Endothelial cell of hepatic sinusoid (primary cell): ENCODE measurements at regions not wholly inside any gene's neighbourhood (a gene's known extent, or its start where the extent isn't known, plus 50 kb on each side); places are given as distances from the start of the nearest gene placed in this dataset.

Experiments used
- in situ Hi-C: cut with HindIII; loops from 2 replicates; pipeline ENCODE4 v1.10.0; 2017; ENCODE audit warnings: low sequenced_read_pairs

DNA sequence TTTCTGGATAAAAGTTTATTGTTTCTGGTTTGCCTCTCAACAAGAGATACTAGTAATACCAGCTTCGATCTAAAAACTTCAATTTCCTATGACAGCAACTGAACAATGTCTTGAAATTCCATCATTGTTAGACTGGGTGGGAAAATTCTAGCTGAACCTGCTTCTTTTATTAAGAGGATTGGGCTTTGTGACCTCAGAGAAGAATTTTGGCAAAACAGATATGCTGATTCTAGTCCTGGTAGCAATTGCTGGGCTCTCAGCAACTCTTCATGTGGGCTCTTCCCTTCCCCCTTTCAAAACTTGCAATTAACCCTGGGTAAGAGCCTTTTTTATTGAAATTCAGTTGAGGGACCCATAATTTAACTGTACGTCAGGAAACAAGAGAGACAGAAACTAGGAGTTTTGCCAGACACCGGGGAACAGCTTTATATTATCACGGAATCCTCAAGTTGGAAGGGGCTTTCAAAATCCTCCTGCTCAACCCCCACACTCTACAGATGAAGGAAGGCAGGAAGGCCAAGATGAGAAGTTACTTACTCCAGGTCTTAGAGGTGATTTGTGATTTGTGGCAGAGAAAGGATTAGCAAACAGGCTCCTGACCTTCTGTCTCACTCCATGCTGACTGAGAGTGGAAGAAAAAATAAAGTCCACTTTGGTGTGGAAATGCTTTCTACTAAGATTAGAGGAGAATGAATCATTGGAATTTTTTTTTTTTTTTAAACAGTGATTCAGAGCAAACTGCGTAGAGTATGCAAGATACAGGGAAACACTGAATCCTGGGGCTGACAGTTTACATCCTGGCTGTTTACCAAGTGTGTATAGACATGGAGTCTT lies 239.0 kb upstream of the ATP2B1 start:
- in situ Hi-C loops: no loop called here

DNA sequence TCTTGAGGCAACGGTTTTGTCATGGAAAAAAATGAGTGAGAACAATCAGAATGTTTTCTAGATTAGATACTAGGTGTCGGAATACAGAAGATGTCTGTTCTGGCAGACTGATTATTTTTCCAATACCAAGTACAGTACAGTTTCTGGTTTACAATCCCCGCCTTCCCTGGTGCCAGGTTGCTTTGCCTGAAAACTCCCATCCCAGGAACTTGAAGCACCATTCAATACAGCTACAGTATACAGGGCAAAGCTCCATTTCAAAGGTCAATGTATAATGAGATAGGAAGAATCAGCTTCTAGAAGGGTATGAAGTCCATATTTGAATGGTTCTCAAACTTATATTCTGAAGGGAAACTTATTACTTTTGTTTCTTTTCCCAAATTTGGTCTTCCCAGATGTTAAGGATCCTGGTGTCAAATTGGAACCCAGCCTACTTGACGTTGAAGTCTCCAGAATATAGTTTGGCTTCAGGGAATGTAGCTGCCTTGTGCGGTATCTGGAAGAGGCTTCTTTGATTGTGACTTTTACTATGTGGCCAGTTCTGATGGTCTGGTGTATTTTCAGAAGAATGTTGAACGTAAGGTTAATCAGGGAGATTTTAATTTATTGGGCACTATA lies 238.0 kb upstream of the ATP2B1 start:
- in situ Hi-C loops: no loop called here

DNA sequence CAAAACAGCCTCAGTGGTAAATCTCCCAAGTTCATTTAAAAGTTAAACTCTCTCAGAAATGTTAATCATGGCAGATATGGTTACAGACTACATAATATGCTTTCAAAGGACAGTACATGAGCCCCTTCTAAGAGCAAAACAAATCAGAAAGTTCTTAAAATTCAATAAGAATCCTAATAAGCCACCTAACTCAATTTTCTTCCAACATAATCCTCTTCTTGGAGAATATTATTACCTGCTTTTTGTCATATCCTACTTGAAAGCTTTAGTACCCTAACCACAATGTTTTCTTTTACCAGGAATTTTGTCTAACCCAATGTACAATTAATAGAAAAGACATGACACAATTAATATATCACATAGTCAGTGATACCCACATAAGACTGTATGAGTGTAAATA lies 236.5 kb upstream of the ATP2B1 start:
- in situ Hi-C loops: no loop called here

DNA sequence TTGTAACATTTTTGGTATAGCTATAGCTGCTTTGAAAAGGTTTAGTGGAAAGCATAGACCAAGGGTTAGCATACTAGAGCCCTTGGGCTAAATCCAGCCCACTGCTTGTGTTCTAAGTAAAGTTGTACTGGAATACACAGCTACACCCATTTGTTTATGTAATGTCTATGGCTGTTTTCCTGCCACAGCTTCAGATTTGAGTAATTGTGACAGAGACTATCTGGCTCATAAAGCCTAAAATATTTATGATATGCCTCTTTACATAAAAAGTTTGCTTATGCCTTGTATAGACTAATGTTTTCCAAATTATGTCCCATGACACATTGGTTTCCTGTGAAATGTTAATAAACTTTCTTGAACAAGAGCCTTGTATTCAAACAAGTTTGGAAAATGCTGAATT lies 234.8 kb upstream of the ATP2B1 start:
- in situ Hi-C loops: no loop called here

DNA sequence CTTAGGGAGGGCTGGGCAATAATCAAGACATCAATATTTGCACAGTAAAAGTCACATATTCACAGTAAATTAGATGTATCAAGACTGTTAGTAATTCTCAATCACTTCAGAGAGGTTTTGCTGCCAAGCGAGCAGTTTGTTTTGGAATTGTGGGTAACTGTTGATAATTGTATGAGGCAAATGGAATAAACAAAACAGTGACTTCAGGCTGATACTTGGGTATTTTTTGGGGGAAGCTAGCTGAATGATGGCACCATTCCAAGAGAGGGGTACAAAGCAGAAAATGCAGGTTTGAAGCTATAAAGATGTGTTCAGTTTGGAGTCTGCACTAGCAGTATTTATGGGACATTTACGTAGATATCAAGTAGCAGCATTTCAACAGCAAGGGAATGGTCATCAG lies 232.8 kb upstream of the ATP2B1 start:
- in situ Hi-C loops: no loop called here

DNA sequence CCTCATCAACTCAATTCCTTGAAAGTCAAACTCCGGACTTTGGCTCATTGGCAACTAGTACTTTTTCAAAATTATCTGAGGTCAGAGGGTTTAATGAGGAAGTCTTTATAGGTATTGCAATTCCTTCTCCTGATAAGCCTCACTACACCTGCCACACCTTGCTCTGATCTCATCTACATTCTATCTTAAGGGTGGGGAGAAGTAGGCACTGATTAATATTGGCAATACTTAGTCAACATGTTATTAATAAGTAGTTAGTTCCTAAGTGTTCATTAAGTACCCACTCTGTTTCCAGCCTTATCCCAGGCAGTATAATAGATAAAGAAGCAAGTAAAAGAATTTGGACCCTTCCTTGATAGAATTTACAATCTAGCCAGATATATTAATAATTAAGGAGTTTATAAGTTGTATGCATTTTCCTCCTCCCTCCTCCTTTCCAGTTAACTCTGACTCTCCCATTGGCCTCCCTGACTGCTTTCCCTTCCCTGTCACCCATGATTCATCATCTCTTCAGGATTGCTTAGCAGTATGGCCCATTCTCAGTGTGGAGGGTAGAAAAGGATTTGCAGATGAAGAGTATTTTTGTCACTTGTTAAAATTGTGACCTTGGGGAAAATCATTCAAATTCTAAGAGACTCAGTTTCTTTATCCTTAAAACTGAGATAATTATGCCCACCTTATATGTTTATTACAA lies 231.0 kb upstream of the ATP2B1 start:
- in situ Hi-C loops: no loop called here

DNA sequence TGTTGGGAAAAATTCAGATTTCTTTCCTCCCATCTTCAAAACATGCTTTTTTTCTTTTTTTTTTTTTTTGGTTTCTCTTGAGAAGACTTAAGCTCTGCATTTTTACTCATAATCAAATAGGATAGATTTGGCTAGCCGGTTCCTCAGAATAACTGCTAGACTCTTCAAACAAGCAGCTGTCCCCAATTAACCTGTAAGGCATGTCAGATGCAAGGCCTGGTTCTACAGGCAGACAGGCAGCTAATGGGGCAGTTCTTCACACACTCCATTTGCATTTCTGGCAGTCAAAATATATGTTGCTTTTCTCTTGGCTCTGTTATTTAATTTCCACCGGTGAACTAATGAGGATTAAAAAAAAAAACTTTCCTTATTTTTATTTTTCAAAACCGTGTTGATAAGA lies 228.0 kb upstream of the ATP2B1 start:
- in situ Hi-C loops: no loop called here

DNA sequence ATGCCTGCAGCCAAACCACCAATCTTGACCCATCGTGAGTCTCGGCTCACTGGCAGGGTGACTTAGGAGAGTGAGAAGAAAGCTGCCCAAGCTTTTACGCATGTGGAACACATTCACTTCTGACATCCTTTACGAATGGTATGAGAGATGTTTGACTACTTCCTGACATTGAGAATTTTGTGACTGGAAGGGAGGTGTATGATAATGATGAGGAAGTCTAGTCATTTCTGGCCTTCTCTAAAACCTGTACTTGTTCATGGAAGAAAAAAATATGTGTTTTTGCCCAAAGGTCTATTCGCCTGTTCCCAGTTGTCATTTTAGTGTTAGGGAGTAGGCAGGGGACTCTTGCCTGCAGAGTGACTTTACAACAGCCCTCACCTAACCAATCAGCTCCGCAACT lies 227.2 kb upstream of the ATP2B1 start:
- in situ Hi-C loops: no loop called here

DNA sequence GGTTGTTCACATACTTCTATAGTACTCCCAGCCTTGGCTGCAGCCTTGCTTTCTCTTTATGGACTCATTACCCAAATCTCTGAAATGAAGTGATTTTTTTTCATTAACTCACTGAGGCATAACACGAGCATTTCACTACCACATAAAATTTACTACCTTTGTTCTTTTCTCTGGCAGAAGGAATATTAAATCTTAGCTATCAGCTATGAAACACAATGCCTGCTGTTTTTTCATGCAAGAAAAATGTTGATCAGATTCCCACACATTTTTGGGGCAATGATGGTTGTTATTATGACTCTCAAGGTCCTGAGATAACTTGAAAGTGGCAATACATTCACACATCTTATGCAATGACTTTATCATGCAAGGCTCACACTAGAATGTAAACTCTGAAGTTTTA lies 225.3 kb upstream of the ATP2B1 start:
- in situ Hi-C loops: no loop called here

DNA sequence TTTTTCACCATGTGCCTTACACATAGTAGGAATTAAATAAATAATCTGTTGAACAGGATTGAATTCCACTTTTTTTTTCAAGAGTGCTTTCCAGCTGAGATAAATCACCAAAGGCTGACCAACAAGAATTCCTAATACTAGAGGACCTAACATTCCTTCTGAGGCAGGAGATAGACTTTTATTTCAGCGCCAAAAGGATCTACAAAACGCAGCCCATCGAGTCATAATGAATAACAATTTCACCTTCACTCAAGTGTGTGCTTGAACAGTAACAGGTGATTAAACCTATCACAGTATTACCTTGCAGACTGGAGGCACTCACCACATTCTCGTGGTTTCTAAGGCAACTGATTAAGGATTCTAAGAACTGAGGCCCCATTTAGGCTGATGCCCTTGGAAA lies 224.3 kb upstream of the ATP2B1 start:
- in situ Hi-C loops: no loop called here

DNA sequence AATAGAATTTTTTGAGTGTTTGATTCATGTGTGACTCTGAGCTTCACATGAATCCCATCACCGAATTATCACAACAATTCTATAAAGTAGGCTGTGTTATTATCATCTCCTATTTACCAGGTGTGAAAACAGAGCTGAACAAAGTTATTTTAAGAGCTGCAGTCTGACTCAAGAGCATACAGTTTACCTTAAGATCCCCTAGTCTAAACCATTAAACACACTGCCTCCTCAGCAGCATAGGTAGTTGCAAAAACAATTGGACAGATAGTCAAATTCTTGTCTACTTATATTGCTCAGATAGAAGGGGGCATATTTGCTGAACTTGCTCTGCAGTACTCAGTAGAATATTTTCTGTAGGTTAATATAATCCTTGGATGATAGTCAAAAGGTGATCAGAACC lies 219.8 kb upstream of the ATP2B1 start:
- in situ Hi-C loops: loop anchor here (5.0 kb wide), 2 partner anchors 76 to 139 kb away; no protein-coding TSS in a partner anchor

DNA sequence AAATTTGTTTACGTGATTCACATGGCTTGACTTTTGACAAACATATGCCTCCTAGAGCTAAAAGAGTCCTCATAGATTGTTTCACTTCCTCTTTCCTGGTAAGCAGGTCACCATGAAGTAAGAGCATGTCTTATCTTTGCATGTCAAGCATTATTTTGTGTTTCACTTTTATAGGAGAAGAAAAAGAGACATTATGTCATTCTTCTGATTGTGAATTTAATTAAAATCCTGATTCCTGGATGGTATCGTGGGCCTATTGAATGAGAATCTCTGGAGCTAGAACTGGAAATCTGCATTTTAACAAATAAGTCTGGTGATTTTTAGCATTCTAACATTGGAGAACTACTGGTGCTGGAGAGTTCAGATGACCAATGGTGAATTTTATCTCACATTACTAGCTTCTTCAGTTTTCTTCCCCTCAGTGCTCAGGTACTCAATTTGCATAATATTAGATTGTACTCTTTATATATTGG lies 218.6 kb upstream of the ATP2B1 start:
- in situ Hi-C loops: loop anchor here (5.0 kb wide), 2 partner anchors 75 to 140 kb away; no protein-coding TSS in a partner anchor

DNA sequence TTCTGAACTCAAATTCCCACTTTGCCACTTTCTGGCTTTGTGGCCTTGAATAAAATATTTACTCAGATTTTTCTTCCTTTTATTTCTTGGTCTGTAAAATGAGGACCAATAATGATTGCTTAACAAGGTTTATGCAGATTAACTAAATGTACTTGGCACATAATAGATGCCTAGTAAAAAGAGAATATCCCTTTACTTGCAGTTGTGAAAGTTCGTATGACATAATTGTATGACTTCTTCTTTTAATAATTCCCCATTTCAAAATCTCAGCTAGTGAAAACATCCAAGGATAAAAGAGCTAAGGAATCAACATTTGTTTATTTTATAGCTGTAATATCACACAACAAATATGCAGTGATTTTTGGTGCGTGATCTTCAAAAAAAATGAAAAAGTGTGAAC lies 215.6 kb upstream of the ATP2B1 start:
- in situ Hi-C loops: no loop called here

DNA sequence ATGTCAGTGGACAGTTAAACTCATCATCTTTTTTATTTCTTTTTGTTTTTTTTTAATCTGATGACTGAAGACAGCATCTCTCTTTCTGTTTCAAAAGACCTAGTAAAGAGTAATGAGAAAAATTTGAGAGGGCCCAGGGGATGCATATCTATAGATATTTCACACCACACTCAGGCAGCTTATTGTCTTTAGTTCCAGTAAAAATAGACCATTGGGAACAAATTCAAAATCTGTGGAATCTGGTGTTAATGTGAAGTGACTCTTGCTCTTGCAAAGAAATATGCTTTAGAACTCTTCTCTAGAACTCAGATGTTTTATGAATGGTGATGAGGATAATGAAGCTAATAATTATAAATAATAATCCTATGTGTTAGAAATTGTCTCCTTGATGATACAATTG lies 214.5 kb upstream of the ATP2B1 start:
- in situ Hi-C loops: no loop called here

DNA sequence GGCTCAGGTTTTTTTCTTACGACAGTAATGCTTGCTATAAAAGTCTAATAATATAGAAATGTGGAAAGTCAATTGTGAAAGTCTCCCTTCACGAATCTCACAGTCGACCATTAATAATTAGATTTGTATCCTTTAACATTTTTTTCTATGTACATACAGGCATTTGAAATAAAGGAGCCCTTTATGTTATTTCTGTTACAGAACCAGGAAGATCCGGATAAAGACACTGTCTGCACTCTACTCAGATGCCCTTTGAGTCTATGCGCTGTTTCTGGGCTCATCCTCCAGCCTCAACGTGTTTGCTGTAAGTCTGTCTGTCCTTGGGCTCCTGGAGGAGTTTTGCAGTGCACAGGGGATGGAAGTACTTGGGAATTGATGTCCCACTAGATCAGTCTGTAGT lies 212.2 kb upstream of the ATP2B1 start:
- in situ Hi-C loops: no loop called here

DNA sequence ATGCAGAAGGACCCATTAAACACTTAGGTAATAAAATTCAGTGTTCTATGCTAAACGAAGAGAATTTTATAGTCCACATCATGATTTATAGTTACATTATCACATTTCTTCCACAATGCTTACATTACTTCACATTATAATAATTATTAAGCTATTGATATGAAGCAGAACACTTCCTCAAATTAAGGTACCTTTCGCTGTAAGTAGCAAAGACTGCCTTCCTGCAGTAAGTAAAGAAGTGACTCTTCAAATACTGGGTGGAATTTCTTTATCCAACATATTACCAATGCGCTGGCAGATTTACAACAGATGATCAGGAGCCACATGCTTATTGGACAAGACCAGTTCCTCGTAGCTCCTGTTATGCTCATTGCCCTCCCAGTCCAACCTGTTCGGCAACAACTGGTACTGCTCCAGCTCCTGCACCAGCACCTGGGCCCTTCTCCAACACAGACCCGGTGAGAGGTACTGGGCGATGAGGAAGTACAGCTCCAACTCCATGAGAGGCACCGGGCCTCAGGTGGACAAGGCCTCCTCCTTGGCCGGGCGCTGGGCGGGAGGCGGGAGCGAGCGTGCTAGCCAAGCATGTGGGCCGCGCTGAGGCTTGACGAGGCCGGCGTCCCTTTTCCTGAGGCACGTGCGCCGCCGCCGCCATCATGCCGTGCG lies 210.7 kb upstream of the ATP2B1 start:
- in situ Hi-C loops: no loop called here

DNA sequence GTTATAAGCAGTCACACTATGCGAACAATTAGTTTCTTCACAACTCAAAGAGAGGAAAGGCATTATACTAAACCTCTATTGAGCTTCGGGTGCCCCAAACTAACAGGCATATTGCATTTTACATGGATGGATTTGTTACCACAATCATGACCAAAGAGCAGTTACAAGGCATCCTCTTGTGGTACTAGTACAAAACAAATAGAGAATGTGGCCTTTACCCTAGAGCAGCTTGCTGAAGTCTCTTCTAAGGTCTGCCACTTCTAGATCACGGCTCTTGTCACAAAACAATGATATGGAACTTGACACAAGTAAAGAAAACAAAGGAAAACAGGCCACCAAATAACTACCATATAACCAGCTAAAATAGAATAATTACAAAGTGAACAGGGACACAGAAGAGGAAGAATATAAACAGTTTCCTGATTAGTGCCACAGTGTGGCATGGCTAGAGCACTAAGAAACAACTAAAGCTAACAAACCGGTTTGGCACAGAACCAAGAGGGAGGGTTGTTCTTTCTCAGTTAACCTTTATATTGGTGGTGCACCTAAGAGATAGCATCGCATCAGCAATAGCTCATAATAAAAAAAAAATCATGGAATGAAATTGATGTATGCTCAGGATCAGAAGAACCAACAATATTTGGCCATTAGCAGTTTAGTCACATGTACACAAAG lies 209.7 kb upstream of the ATP2B1 start:
- in situ Hi-C loops: no loop called here

DNA sequence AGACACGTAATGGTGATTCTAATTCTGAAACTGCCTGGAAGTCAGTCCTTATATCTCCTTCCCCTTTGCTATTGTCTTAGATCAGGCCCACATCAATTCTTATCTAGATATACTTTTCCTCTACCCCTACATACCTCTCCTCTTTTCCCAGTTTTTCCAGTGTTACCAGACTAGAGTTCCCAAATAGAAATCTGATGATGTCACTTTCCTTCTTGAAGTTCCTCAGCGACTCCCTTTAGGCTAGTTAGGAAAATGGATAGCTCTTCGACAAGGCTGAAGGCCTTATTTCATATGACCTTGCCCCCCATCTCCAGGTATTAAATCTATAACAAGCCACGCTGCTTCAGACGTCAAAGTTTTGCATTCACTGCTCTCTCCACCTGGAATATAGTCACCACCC lies 201.1 kb upstream of the ATP2B1 start:
- in situ Hi-C loops: no loop called here

DNA sequence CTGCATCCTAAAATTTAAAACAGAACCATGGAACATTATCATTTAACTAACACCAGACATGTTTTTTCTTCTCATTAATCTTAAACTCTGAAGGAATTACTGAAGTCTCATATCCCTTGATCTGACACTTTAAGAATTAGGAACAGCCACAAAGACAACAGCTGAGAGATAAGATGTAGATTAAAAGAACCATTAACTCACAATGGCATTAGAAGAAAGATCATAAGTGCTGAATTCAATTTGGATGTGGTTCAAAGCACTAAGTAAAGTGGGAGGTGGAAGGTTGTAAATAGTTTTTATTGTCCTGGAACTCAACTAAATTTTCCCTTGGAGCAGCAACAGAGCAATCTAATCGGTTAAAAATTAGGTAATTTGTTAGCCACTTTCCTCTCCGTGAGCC lies 199.0 kb upstream of the ATP2B1 start:
- in situ Hi-C loops: no loop called here

DNA sequence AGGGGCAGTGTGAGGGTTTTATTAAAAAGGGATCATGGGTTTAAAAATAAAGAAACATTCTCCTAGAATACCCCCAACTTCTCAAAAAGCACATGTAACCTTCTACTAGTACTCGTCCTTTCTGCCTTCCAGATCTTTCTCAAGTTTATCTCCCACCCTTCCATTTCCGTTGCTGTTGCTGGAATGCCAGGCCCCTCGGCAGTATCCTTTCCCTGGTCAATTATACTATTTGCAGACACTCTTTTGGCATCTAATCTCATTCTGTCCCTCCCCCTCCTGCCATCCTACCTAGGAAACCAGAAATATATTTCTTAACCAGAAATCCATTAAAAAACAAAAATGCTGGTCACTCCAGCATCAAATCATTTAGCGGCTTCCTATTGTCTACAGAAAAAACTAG lies 198.2 kb upstream of the ATP2B1 start:
- in situ Hi-C loops: no loop called here

DNA sequence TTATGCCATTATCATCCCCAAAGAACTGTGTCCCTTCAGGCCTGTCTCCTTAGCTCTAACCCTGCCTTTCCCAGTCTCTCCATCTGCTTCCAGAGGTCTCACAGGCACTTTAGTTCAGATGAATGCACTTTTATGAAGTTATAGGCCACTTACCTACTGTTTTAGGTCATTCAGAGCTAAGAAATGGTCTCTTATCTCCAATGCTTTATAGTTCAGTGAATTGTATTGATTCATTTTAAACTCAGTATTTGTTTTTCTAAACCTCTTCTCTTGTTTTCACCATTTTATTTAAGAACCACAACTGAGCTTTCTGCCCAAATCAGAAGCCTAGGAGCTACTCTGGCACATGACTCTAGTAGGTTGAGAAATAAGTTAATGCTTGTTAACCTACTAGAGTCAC lies 197.5 kb upstream of the ATP2B1 start:
- in situ Hi-C loops: no loop called here
